HL-60 (cell line): ENCODE measurements at regions not wholly inside any gene's neighbourhood (a gene's known extent, or its start where the extent isn't known, plus 50 kb on each side); places are given as distances from the start of the nearest gene placed in this dataset.

Source experiments
- CTCF ChIP-seq: IDR thresholded peaks from one replicate; pipeline ENCODE4 v1.5.1; 2011; ENCODE audit warnings: low read length, control low read depth, inconsistent platforms; ENCODE audit not compliant: insufficient read depth
- GABPA ChIP-seq: IDR thresholded peaks from 2 replicates; pipeline ENCODE4 v1.6.1; 2012; ENCODE audit warnings: low read depth
- POLR2AphosphoS5 ChIP-seq: IDR thresholded peaks from 2 replicates; pipeline ENCODE4 v1.6.1; 2012; ENCODE audit warnings: low read depth
- TF ChIP-seq, protein P1 (sequence below): IDR thresholded peaks from 2 replicates; pipeline ENCODE4 v1.6.1; 2012; ENCODE audit warnings: low read depth; ENCODE audit not compliant: insufficient replicate concordance

DNA sequence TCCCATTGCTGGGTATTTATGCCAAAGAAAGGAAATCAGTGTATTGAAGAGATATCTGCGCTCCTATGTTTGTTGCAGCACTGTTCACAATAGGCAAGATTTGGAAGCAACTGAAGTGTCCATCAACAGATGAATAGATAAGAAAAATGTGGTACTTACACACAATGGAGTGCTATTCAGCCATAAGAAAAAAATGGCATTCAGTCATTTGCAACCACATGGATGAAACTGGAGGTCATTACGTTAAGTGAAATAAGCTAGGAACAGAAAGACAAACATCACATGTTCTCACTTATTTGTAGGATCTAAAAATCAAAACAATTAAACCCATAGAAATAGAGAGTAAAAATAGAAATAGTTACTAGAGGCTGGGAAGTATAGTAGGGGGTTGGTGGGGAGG lies 1133.1 kb upstream of the ACO1 start:
- no peak for TF ChIP-seq CTCF
- no peak for TF ChIP-seq POLR2AphosphoS5
- TF ChIP-seq, protein P1, sequence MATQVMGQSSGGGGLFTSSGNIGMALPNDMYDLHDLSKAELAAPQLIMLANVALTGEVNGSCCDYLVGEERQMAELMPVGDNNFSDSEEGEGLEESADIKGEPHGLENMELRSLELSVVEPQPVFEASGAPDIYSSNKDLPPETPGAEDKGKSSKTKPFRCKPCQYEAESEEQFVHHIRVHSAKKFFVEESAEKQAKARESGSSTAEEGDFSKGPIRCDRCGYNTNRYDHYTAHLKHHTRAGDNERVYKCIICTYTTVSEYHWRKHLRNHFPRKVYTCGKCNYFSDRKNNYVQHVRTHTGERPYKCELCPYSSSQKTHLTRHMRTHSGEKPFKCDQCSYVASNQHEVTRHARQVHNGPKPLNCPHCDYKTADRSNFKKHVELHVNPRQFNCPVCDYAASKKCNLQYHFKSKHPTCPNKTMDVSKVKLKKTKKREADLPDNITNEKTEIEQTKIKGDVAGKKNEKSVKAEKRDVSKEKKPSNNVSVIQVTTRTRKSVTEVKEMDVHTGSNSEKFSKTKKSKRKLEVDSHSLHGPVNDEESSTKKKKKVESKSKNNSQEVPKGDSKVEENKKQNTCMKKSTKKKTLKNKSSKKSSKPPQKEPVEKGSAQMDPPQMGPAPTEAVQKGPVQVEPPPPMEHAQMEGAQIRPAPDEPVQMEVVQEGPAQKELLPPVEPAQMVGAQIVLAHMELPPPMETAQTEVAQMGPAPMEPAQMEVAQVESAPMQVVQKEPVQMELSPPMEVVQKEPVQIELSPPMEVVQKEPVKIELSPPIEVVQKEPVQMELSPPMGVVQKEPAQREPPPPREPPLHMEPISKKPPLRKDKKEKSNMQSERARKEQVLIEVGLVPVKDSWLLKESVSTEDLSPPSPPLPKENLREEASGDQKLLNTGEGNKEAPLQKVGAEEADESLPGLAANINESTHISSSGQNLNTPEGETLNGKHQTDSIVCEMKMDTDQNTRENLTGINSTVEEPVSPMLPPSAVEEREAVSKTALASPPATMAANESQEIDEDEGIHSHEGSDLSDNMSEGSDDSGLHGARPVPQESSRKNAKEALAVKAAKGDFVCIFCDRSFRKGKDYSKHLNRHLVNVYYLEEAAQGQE = no peak
- no peak for TF ChIP-seq GABPA
